Renal cortex interstitium (tissue), 11 donors: ENCODE measurements at regions not wholly inside any gene's neighbourhood (a gene's known extent, or its start where the extent isn't known, plus 50 kb on each side); places are given as distances from the start of the nearest gene placed in this dataset.
A peak's percentile ranks its signal among the peaks of the same experiment; 100 is the strongest.

Source experiments
- DNase-seq, 11 donors: peaks; one replicate each; pipeline ENCODE4 v3.0.0-alpha.2; 2013; ENCODE audit warnings: low read depth in 9 of 11, low spot score in 4 of 11; ENCODE audit errors: extremely low read depth in 1 of 11

DNA sequence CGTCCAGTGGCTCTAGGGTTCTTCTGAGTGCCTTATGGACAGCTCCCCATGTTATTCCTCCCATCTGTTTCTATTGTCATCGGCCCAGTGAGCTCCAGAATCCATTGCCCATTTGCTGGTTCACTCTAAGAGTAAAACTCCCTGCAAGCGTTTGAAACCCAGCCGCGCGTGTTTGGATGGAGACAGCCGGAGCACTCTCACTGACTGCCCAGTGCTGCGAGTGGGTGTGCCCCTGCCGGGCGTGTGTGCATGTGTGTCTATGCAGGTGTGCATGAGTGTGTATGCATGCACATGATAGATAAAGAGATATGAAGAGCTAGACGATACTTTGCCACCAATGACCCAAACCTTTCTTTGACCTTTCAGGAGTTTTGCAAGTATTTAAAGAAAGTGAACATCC is 347.2 kb upstream of the MKI67 start:
- no peak for DNase-seq

DNA sequence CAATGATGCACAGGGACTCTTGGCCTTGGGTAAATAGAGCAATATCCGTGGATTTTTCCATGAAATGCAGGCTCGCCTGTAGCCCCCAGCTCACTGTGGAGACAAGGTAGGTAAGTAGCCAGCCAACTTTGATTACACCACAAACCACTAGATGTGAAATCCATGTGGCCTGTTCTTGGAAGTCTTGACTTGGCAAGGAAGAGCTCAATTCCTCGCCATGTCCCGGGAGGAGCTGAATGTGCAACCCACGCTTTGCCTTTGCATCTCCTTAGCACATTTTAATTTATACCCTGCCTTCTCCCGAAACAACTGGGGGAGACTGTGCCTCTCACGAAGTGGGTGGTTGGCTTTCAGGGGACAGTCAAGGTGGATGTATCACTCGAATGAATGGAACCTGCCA is 347.7 kb upstream of the MKI67 start:
- DNase-seq, result no peak

GRCh38 chr10:128474571-128474970 is 348.3 kb upstream of the MKI67 start:
- no peak for DNase-seq

DNA sequence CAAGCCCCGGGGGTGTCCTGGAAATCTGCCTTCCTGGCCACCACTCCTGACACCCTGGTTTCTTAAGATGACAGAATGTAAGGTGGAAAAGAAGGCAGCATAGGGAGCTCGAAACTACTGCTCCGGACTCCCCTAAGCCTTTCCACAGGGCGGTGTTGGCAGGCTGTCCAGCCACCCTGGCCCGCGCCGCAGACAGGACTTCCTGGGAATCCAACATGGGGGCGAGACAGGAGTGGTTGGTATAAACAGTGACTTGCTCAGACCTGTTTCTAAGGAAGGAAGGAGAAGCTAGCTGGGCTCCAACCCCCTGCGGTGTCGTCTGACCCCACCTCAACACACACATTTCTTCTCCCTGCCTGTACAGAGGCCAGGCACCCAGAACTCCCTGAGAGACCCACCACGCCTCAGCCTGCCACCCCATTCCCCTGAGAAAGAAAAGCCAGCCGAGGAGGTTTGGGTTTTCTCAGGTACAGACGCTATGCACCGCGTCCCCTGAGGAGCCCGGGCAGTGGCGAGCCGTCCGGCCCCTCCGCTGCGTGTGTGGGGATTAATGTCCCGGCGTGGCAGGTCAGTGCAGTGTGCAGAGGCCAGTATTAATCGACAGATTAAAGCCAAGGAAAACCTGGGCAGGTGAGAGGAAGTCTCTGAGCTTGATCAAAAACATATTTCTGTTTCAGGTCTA is 349.6 kb upstream of the MKI67 start:
- DNase-seq, result no peak

DNA sequence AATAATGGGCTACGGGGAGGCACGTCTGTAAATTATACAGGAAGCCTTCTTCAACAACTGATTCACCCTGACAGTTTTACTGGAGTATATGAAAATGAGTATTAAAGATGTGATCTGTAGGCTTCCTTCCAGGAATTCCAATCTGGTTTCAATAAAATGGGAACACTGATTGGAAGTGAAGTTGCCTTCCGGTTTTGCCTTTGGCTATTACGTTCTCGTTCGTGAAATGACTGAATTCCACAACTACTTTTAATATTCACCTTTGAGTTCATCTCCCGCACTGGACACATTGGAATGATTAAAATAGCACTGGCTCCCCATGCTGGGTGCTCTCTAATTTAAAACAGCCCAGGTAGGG is 350.1 kb upstream of the MKI67 start:
- DNase-seq, result no peak

GRCh38 chr10:128476845-128477244 is 350.6 kb upstream of the MKI67 start:
- no peak for DNase-seq

DNA sequence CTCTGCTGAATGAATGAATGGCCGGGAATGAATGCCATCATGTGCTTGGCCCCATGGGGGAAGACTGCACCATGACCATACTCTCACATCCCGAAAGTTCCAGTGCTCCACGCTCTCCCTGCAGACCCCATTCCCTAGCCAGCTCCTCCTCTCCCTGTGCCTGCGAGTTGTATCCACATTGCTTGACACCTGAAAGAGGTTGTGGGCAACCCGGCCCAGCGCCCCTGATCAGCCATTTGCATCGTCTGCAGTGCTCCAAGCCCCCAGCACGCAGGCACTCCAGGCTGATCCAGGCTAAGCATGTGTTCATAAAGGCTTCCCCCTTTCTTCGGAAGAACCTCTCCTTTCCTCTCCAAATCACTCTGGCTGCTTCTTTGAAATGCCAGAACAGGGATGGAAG is 354.4 kb upstream of the MKI67 start:
- DNase-seq, result no peak

DNA sequence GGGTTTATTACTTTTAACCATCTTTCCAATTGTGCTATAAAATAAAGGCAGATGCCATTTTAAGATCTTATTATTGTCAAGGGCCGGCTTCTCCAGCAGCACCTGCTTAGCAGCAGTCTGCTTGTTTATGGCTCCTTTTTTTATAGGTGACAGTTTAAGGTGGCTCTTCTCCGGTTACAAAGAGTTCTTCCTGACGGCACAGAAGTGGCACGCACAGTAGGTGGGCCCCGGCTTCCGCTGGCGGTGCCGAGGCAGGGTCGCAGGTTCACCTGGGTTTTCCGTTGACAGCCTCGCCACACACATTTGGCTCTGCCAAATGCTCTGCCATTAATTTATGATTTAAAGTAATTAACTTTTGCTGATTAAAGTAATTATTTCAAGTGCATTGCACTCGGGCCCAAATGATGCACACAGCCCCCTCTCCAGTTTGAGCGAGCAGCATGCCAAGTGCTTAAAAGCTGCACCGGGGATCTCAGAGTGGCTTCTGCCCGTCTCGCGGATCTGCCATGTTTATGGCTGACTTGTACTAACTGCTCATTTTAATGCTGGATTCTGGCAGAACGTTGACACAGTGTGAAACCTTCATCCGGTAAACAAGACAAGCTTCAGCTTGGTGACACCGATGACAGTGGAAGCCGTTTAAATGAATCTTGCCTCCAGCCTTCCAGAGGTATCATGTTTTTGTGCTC is 355.1 kb upstream of the MKI67 start:
- DNase-seq, result peak in 1 of 11 donors; percentile 28

- no peak for DNase-seq
These were observed 355.8 kb upstream of the MKI67 start for GRCh38 chr10:128482052-128482451.

GRCh38 chr10:128483216-128483615 is 357.0 kb upstream of the MKI67 start:
- DNase-seq, result no peak

GRCh38 chr10:128484041-128484440 is 357.8 kb upstream of the MKI67 start:
- DNase-seq, result no peak

GRCh38 chr10:128485701-128486235 is 359.5 kb upstream of the MKI67 start:
- DNase-seq, result no peak

DNA sequence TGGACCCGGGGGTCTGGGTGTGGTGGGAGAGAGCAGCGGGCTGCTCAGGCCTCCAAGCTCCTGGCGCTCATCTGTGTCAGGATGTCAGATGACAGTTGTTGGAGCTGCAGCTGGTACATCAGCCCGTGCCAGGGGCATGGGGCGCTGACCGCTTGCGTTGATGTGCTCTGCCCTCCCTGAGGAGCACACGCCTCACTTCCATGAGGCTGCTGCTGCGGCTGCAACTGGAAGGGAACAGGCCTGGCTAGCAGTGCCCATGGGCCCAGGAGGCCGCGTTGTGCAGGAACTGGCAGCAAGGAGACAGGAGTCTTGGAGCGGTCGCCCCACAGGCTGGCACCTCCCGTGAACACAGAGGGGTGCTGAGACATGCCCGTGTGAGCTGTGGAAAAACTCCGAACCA is 361.3 kb upstream of the MKI67 start:
- no peak for DNase-seq

GRCh38 chr10:128489324-128490247 is 363.4 kb upstream of the MKI67 start:
- no peak for DNase-seq

- DNase-seq, result no peak
These were observed 365.5 kb upstream of the MKI67 start for GRCh38 chr10:128491686-128492085.

DNA sequence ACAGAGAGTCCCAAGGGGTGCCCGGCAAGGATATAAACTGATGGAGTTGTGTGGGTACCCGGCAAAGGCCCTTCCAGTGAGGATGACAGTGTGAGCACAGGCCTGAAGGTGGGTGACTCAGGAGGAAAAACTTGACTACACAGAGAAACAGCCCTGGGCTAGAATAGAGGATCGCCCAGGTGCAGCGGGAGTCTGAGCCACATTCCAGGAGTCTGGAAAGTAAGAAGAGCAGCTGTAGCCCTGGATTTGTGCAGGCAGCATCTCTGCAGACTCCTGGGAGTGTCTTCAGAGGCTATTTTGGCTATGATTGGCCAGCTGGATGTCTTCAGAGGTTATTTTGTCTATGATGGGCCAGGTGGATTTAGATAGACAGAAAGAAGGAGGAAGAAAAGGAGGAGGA is 367.6 kb upstream of the MKI67 start:
- no peak for DNase-seq

- DNase-seq, result no peak
These were observed 368.4 kb upstream of the MKI67 start for GRCh38 chr10:128494665-128495064.

DNA sequence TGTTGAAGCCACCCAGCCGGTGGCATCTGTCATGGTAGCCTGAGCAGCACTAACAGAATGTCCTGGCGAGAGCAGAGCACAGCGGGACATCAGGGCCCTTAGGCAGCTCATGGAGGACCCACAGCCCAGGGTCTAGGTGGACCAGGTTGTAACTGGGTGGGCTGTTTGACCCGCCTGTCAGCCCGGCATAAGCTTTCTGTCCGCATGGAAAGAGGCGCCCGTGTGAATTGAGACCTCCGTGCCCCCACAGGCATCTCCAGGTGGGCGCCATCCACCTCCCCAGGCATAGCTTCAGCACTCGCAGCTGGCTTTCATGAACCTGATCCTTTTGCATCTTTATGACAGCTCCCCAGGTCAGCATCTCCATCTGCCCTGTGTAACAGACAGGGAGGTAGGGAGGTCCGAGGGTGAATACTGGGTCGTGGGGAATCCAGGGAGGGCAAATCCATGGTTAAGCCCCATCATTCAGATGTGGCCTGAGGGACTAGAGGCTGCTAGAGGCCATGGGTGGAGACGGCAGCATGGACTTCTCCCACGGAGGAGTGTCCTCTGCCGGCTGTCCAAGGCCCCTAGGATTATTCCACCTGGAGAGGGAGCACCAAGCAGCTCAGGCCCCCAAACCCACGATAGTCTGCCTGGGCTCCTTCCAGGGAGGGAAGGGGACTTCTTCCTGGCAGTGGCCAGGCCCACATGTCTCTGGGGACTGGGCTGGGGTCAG is 371.6 kb upstream of the MKI67 start:
- DNase-seq, result no peak

DNA sequence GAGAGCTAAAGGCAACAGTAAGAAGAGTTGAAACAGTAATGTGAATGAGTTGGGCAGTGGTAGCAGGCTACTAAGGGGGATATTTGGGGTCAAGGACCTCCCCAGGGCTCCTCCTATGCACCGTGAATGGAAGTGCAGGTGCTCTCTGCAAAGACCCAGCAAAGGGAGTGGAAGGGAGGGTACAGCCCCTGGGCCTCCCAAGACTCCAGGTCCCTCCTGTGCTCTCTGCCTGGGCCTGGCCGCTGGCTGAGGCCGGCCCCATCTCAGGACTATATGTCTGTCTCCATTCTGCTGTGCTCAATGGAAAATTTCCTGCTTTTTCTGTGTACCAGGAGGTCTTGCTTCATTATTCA is 372.1 kb upstream of the MKI67 start:
- no peak for DNase-seq
